ENCODE measurements at regions not wholly inside any gene's neighbourhood (a gene's known extent, or its start where the extent isn't known, plus 50 kb on each side); places are given as distances from the start of the nearest gene placed in this dataset.

GRCh38 chr7:13159467-13160184 is 472.2 kb downstream of the ARL4A start:
- DNase-seq: no peak

DNA sequence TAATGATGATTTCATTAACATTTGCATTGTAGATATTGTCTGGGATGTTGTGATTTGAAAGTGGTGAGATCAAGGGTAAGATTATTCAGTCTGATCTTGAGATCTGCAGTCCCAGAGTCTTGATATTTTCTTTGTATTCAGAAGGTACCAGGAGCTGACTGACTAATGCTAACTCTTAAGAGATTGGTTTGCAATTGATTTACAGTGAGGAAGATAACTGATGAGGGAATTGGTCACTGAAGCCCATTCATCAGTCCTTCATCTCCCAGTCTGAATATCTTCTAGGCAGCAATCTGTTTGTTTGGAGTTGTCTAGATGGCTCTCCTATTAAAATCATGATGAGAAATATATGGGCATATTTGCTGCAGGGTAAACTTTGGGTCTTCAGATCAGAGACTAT is 473.7 kb downstream of the ARL4A start:
- DNase-seq: no peak

DNA sequence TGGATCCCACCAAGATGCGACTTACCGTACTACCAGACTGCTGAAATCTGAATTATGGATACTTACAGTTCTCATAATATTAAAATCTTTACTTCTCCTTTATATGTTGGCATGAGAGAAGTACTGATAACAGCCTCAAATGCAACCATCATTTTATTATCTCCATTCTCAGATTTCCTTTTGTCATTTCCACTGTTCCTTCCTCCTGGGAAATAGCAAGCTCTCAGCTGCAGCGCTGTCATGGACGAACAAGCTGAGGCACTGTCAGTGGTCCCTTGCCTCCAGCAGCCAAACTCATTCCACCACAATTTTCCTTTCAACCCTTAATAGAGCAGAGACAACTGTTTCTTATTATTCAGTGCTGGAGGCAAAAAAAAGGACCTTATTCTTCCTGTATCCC is 478.4 kb downstream of the ARL4A start:
- DNase-seq: no peak

DNA sequence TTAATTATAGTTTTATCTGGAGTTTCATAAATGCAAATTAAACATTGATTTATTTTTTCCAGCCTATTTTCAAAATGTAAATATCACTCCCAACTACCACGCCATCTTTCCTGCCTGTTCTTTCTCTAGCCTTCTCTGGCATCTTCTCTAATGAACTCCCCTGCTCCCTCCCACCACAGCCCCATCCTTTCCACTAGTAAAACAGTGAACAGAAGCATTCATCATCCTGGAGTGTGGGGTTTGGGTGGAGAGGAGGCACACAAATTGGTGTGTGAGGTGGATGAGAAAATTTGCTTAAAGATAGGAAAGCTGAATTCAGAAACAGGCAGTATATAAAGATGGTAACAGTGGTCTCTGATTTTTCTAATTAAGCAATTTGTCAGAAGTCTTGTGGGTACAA is 479.4 kb downstream of the ARL4A start:
- no peak for DNase-seq

DNA sequence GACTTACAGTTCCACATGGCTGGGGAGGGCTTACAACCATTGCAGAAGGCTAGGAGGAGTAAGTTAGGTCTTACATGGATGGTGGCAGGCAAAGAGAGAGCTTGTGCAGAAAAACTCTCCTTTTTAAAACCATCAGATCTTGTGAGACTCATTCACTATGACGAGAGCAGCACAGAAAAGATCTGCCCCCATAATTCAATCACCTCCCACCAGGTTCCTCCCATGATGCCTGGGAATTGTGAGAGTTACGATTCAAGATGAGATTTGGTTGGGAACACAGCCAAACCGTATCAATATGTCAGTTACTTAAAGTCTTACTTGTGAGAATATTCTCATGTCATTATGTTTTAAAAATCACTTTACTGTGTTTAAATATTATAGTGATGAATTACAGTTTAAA is 481.9 kb downstream of the ARL4A start:
- no peak for DNase-seq

DNA sequence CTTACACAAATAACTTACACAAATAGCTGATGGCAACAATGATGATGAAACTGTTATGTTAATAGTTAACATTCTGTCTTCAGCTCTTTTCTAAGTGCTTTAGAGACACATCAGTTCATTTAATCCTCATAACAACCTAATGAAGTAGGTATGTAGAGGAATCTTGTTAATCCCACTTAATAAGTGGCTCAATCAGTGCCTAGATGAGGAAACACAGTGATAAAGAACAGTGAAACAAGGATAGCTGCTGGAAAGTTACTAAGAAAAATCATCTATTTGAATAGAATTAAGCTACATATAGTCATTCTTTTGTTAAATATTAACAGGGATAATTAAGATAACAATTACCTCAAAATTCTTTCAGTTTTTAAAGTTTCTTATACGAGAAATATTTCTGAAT is 487.6 kb downstream of the ARL4A start:
- peak; percentile 14 for DNase-seq

DNA sequence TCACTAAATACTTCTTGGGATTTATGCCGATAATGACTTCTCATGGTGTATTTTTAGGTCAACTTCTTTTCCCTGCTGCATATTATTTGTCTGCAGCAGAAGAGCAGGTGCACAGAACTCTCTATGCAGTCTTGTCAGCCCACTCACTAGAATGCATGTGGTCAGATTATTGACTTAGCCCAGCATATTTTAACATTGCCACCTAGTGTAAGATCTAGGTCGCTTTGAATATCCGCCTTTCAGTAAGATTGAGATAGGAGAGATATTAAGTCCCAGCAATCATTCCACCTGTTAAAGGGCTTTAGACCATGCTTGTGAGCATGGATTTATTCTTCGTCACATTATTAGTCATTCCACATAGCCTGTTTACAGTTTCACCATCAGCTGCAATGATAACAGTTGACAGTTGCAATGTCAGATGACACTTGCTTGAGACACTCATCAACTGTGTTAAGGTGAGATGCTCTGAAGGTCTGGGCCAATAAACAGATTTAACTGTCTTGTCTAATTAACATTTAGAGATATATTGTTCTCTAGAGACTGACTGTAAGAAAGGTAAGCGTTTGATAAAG is 491.7 kb downstream of the ARL4A start:
- DNase-seq: no peak

GRCh38 chr7:13179775-13180523 is 492.5 kb downstream of the ARL4A start:
- no peak for DNase-seq

DNA sequence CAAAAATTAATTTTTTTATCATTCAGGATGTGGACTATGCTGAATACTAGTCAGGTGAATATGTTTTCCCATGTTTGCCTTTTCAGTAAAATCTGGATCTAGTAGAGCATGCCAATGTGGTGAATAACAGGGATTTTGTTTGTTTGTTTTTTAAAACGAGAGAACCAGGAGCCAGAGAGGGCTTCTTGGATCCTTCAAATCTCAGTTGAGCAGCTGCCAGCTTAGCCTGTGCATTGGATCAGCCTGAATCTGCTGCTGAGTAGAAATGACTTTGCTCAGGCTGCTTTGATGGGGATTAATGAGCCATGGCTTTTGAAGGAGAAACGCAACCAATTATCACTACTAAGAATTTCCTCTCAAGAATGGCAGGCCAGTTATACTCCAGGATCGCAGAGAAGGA is 493.8 kb downstream of the ARL4A start:
- DNase-seq: no peak

GRCh38 chr7:13185139-13185538 is 497.7 kb downstream of the ARL4A start:
- no peak for DNase-seq

DNA sequence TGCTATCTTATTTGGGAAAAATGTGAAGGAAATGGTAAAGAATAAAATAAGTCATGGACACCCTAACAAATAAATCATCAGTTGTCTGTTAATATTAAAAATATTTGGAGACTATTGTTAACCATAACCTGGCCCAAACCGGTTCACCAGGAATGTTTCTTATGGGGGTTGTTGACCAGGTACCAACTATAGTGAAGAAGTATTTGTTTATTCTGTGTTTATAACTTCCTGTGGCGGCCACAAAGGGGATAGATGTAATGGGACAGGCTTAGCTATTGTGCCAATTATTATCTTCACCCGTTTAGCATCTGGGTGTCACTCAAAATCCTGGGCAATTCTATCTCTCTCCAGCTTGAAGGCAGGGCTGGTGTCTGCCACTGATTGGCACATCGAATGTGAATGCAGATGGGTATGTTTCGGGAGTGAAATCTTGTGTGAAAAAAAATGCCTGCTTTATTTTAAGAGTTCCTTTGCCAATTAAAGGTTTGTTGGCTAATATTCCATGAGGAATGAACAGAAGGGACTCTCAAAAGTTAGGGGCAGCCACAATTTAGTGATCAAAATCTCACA is 500.9 kb downstream of the ARL4A start:
- no peak for DNase-seq

DNA sequence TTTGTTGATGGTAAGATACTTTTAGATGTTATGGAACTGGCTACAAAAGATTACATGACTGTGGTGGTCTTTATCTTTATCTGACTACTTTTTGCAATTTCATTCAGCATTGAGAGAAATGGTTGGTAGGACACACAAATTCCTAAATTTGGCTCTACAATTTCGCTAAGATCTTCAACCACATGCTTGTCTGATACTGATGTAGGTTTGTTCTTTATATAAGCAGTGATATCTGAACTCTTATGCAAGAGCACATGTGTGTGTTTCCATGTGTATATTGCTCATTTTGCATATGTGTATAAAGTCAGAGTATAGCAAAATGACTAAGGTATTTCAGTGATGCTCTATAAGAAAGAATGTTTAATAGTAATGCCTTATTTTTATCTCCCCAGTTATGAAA is 501.5 kb downstream of the ARL4A start:
- DNase-seq: no peak

GRCh38 chr7:13189668-13190067 is 502.2 kb downstream of the ARL4A start:
- no peak for DNase-seq

GRCh38 chr7:13197501-13197900 is 510.1 kb downstream of the ARL4A start:
- no peak for DNase-seq

DNA sequence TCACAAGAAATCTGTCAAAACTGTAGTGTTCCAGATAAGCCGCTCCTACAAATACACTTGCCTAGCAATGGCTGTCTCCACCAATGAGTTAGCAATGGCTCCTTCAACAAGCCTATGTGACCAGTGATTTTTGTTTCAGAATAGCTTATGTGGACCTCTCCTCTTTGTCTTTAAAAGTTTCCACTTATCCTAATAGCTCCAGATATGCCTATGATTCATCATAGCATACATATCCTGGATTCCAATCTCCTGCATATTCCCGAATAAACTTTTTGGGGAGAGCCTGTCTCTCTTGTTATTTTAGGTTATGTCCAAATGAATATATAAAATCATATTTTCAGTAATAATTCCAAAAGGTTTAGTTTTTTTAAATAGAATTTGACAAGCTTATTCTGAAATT is 510.6 kb downstream of the ARL4A start:
- no peak for DNase-seq

- no peak for DNase-seq
Observed at GRCh38 chr7:13198727-13199126, 511.3 kb downstream of the ARL4A start.

DNA sequence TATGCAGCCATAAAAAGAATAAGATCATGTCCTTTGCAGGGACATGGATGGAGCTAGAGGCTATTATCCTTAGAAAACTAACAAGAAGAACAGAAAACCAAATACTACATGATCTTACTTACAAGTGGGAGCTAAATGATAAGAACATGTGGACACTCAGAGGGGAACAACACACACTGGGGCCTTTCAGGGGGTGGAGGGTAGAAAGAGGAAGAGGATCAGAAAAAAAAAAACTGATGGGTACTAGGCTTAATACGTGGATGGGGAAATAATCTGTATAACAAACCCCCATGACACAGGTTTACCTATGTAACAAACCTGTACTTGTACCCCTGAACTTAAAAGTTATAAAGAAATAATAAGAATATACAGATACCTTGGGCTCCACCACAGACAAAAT is 514.2 kb downstream of the ARL4A start:
- no peak for DNase-seq

- no peak for DNase-seq
Observed at GRCh38 chr7:13217768-13218167, 530.3 kb downstream of the ARL4A start.

- no peak for DNase-seq
Observed at GRCh38 chr7:13225068-13225467, 537.6 kb downstream of the ARL4A start.

- DNase-seq: no peak
Observed at GRCh38 chr7:13226385-13226784, 539.0 kb downstream of the ARL4A start.

DNA sequence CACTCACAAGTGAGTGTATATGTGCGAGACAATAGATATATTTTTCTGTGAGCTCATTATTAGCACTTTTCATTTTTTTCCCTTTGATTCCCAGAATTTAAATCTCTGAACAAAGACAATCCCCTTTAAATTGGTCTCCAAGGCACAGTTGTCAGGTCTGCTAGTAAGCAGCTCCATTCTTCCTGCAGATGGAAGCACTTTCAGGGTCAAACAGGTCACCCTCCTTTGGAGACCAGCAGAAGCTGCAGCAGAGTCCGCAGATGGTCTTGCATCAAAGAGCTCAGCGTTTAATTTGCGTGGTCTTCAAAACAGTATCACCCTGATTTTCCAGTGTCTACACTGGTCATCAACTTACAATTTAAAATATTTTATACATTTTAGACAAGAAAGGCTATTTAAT is 543.8 kb downstream of the ARL4A start:
- no peak for DNase-seq

DNA sequence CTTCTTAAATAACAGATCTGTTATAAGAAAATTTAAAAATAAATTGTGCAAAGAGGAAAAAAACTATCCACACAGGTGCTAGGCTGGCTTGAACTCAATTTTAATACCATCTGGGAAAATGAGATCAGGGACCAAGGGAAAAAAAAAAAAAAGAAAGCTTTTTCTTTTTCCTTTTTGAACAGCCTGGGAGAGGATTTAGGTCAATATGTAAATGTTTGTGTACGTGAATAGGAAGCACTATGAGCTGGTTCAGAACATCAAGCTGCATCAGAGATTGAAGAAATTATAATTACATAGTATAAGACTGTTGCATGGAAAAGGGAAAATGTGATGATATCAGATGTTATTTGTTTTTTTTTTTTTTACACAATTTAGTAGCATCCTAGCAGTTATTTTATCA is 548.0 kb downstream of the ARL4A start:
- DNase-seq: no peak

- DNase-seq: no peak
Observed at GRCh38 chr7:13236026-13236425, 548.6 kb downstream of the ARL4A start.

- DNase-seq: peak; percentile 64
Observed at GRCh38 chr7:13240349-13240748, 552.9 kb downstream of the ARL4A start.
